ENCODE measurements at regions not wholly inside any gene's neighbourhood (a gene's known extent, or its start where the extent isn't known, plus 50 kb on each side); places are given as distances from the start of the nearest gene placed in this dataset.

DNA sequence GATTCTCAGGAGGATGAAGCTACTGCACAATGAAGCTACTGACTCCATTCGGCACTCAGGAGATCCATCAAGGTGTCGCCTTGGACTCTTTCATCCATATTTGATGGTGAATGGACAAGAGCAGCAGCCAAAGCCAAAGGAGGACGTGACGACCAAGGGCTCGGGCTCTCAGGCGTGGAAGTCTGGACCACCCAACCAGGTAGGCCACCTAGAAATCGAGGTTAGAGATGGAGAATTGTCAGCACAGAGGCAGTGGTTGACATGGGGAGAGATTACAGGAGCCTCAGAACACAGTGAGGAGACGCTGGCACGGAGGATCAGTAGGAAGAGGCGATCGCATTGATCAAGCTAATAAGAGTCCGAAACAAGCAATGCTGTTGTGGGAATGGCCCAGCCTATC lies 240.5 kb upstream of the ID2 start:
- Histone ChIP-seq H3K9me3 (ENCODE audit: control insufficient read depth, low read depth, low read length) (no peaks in the 10 kb centered on the region), H3K27me3 (ENCODE audit: insufficient read depth, low read length) (no peaks in the 10 kb centered on the region), H3K79me2 (ENCODE audit: insufficient read depth, low read length) (no peaks in the 10 kb centered on the region), H3K56ac (ENCODE audit: insufficient read length, low read depth, low read length) (no peak overlapping the region), H4K5ac (ENCODE audit: insufficient read length, low read depth, low read length) (no peak overlapping the region), H3K79me1 (ENCODE audit: insufficient read depth, low read depth, low read length, poor library complexity, severe bottlenecking) (no peaks in the 10 kb centered on the region), H2AK5ac (ENCODE audit: insufficient read length, low read length) (no peak overlapping the region), H3K18ac (ENCODE audit: insufficient read length, low read depth, low read length) (no peak overlapping the region), H3K4me2 (ENCODE audit: insufficient read depth, insufficient read length, low read length) (no peak overlapping the region), H4K91ac (ENCODE audit: insufficient read length, low read depth, low read length) (no peak overlapping the region), H4K20me1 (ENCODE audit: control insufficient read depth, insufficient read depth, insufficient read length) (no peaks in the 10 kb centered on the region), H3K9ac (ENCODE audit: extremely low read depth, insufficient read length, low read length) (no peak overlapping the region), H3K23ac (ENCODE audit: insufficient read length, low read depth, low read length) (no peak overlapping the region), H2BK12ac (ENCODE audit: insufficient read length, low read depth, low read length) (no peak overlapping the region), H2AFZ (ENCODE audit: low read length) (no peak overlapping the region), H2BK5ac (ENCODE audit: insufficient read length, low read length) (no peak overlapping the region), H3T11ph (ENCODE audit: low read length) (no peak overlapping the region), H3K14ac (ENCODE audit: insufficient read depth, low read length) (no peak overlapping the region), H3K4ac (ENCODE audit: low read depth, low read length) (no peak overlapping the region), H2BK120ac (ENCODE audit: low read depth, low read length, poor library complexity, severe bottlenecking) (no peak overlapping the region), H2BK15ac (ENCODE audit: low read depth, low read length) (no peak overlapping the region), H3K23me2 (ENCODE audit: insufficient read length, low read depth, low read length, poor library complexity, severe bottlenecking) (no peaks in the 10 kb centered on the region), H4K8ac (replicated peaks; ENCODE audit: insufficient read length, low read depth, low read length) (no peak overlapping the region), H3K27ac (ENCODE audit: insufficient read length, low read depth, low read length) (no peak overlapping the region), H3K4me1 (ENCODE audit: insufficient read depth, low read length) (no peaks in the 10 kb centered on the region), H2BK20ac (ENCODE audit: low read depth, low read length, poor library complexity, severe bottlenecking) (no peak overlapping the region)
- Mint-ChIP-seq H3K27ac (no peak overlapping the region), H3K4me1 (peaks cover 8 to 12% of the 10 kb centered on the region in 2 experiments), H3K27me3 (ENCODE audit: low read depth) (peaks cover 3% of the 10 kb centered on the region), H3K36me3 (ENCODE audit: insufficient read depth in 1 of 3, low read depth in 3 of 3) (peaks cover 0 to 5% (median 0%) of the 10 kb centered on the region in 3 experiments; a peak in 2 of 7 replicates), H3K9me3 (peaks cover 3 to 11% of the 10 kb centered on the region in 2 experiments; a peak in 4 of 5 replicates), H3K4me3 (no peak overlapping the region)
- no CpG with 5 or more reads among the region's 12 CpGs for WGBS (ENCODE audit: extremely low coverage, insufficient read length, low lambda C conversion rate)
- no peak for DNase-seq
- TF ChIP-seq, protein P1, sequence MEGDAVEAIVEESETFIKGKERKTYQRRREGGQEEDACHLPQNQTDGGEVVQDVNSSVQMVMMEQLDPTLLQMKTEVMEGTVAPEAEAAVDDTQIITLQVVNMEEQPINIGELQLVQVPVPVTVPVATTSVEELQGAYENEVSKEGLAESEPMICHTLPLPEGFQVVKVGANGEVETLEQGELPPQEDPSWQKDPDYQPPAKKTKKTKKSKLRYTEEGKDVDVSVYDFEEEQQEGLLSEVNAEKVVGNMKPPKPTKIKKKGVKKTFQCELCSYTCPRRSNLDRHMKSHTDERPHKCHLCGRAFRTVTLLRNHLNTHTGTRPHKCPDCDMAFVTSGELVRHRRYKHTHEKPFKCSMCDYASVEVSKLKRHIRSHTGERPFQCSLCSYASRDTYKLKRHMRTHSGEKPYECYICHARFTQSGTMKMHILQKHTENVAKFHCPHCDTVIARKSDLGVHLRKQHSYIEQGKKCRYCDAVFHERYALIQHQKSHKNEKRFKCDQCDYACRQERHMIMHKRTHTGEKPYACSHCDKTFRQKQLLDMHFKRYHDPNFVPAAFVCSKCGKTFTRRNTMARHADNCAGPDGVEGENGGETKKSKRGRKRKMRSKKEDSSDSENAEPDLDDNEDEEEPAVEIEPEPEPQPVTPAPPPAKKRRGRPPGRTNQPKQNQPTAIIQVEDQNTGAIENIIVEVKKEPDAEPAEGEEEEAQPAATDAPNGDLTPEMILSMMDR (conservative IDR thresholded peaks at IDR 0.05) = no peak

All from H9 (cell line).